OCI-LY1 (cell line): ENCODE measurements at regions not wholly inside any gene's neighbourhood (a gene's known extent, or its start where the extent isn't known, plus 50 kb on each side); places are given as distances from the start of the nearest gene placed in this dataset.

Experiments
- H2AFZ ChIP-seq: fragments of 200-600 bp; sonication (generic), shearing (Covaris generic); 2 replicates; pipeline ENCODE4 v1.6.0; 2014; ENCODE audit warnings: antibody characterized with exemption, mild to moderate bottlenecking, low read length
- H3F3A ChIP-seq: fragments of 200-600 bp; sonication (generic), shearing (Covaris generic); 2 replicates; pipeline ENCODE4 v1.6.0; 2014; ENCODE audit warnings: mild to moderate bottlenecking, antibody characterized with exemption, low read length, moderate library complexity; ENCODE audit not compliant: insufficient read depth
- H3K27ac ChIP-seq: fragments of 200-600 bp; sonication (generic); 2 replicates; pipeline ENCODE4 v1.5.1; 2014; ENCODE audit warnings: low read length, mixed run types, mild to moderate bottlenecking, low read depth; ENCODE audit not compliant: poor library complexity, severe bottlenecking
- H3K27me3 ChIP-seq: fragments of 200-600 bp; sonication (generic); 2 replicates; pipeline ENCODE4 v1.6.0; 2014; ENCODE audit warnings: antibody characterized with exemption, mild to moderate bottlenecking, low read length, moderate library complexity; ENCODE audit not compliant: insufficient read depth
- H3K36me3 ChIP-seq: fragments of 200-600 bp; sonication (generic); 2 replicates; pipeline ENCODE4 v1.6.1; 2014; ENCODE audit warnings: mild to moderate bottlenecking, antibody characterized with exemption, low read length, moderate library complexity, mixed read lengths; ENCODE audit not compliant: insufficient read depth
- H3K4me1 ChIP-seq: fragments of 200-600 bp; sonication (generic); 2 replicates; pipeline ENCODE4 v1.5.1; 2014; ENCODE audit warnings: mild to moderate bottlenecking, low read length, moderate library complexity; ENCODE audit not compliant: insufficient read depth, severe bottlenecking
- H3K4me2 ChIP-seq: fragments of 200-600 bp; sonication (generic), shearing (Covaris generic); 2 replicates; pipeline ENCODE4 v1.6.1; 2014; ENCODE audit warnings: low read length
- H3K4me3 ChIP-seq: fragments of 200-600 bp; sonication (generic); 2 replicates; pipeline ENCODE4 v1.5.1; 2014; ENCODE audit warnings: low read length, low read depth, mild to moderate bottlenecking, mixed read lengths; ENCODE audit not compliant: poor library complexity, severe bottlenecking
- H3K79me2 ChIP-seq: fragments of 200-600 bp; shearing (Covaris generic); 2 replicates; pipeline ENCODE4 v1.6.1; 2016; ENCODE audit warnings: mixed run types, low read length, mixed read lengths; ENCODE audit not compliant: insufficient read depth
- H3K9ac ChIP-seq: fragments of 200-600 bp; sonication (generic), shearing (Covaris generic); 2 replicates; pipeline ENCODE4 v1.6.1; 2014; ENCODE audit warnings: mild to moderate bottlenecking, low read length, mixed read lengths
- H3K9me2 ChIP-seq: fragments of 200-600 bp; sonication (generic), shearing (Covaris generic); 2 replicates; pipeline ENCODE4 v1.6.1; 2014; ENCODE audit warnings: low read depth, mild to moderate bottlenecking, low read length, mixed read lengths
- H3K9me3 ChIP-seq: fragments of 200-600 bp; shearing (Covaris generic); 2 replicates; pipeline ENCODE4 v1.6.1; 2014; ENCODE audit warnings: low read length, mixed read lengths
- H4K20me1 ChIP-seq: fragments of 200-600 bp; sonication (generic), shearing (Covaris generic); 2 replicates; pipeline ENCODE4 v1.6.0; 2016; ENCODE audit warnings: mild to moderate bottlenecking, low read length; ENCODE audit not compliant: insufficient read depth
- CTCF ChIP-seq: fragments of 200-600 bp; sonication (generic), shearing (Covaris generic); IDR thresholded peaks from 2 replicates; pipeline ENCODE4 v1.5.1; 2017; ENCODE audit warnings: mild to moderate bottlenecking, antibody characterized with exemption, low read length, moderate library complexity, mixed read lengths
- EZH2 ChIP-seq: fragments of 200-600 bp; sonication (generic), shearing (Covaris generic); IDR thresholded peaks from 2 replicates; pipeline ENCODE4 v1.8.0; 2017; ENCODE audit warnings: borderline replicate concordance, mixed run types, mild to moderate bottlenecking, antibody characterized with exemption, low read length, moderate library complexity, mixed read lengths

- Histone ChIP-seq H3K27ac (no peak overlapping the region), H3K9me3 (no peaks in the 10 kb centered on the region), H3K79me2 (no peaks in the 10 kb centered on the region), H3K4me1 (no peaks in the 10 kb centered on the region), H3F3A (no peaks in the 10 kb centered on the region), H3K9me2 (no peaks in the 10 kb centered on the region), H3K36me3 (no peaks in the 10 kb centered on the region), H3K4me3 (no peak overlapping the region), H3K27me3 (no peaks in the 10 kb centered on the region; the same call in 1 of the 2 replicates), H2AFZ (no peak overlapping the region), H4K20me1 (no peaks in the 10 kb centered on the region), H3K4me2 (no peak overlapping the region), H3K9ac (no peak overlapping the region)
- TF ChIP-seq EZH2, result no peak
- no peak for TF ChIP-seq CTCF
These were observed 174.3 kb downstream of the ENGASE start for GRCh38 chr17:79248843-79249493.

GRCh38 chr17:79246225-79247190, 171.9 kb downstream of the ENGASE start:
- no peak for TF ChIP-seq CTCF
- TF ChIP-seq EZH2, result no peak
- Histone ChIP-seq H3K27me3 (peaks cover 3% of the 10 kb centered on the region; the same call in 1 of the 2 replicates), H4K20me1 (no peaks in the 10 kb centered on the region), H3K9me2 (no peaks in the 10 kb centered on the region), H3K9ac (no peak overlapping the region), H3K4me1 (no peaks in the 10 kb centered on the region), H3K27ac (no peak overlapping the region), H3F3A (no peaks in the 10 kb centered on the region), H3K36me3 (no peaks in the 10 kb centered on the region), H3K79me2 (no peaks in the 10 kb centered on the region), H3K4me3 (no peak overlapping the region), H2AFZ (no peak overlapping the region), H3K9me3 (no peaks in the 10 kb centered on the region), H3K4me2 (no peak overlapping the region)

- Histone ChIP-seq H3K4me3 (no peak overlapping the region), H3F3A (no peaks in the 10 kb centered on the region), H3K9me2 (no peaks in the 10 kb centered on the region), H3K4me1 (no peaks in the 10 kb centered on the region), H3K9ac (no peak overlapping the region), H3K27ac (no peak overlapping the region), H3K9me3 (no peaks in the 10 kb centered on the region), H3K79me2 (no peaks in the 10 kb centered on the region), H2AFZ (no peak overlapping the region), H4K20me1 (no peaks in the 10 kb centered on the region), H3K27me3 (peaks cover 4% of the 10 kb centered on the region; the same call in 1 of the 2 replicates), H3K4me2 (no peak overlapping the region), H3K36me3 (no peaks in the 10 kb centered on the region)
- TF ChIP-seq CTCF (no peak), EZH2 (no peak)
These were observed 170.0 kb downstream of the ENGASE start for GRCh38 chr17:79244665-79245064.
